LNCaP clone FGC (cell line): ENCODE measurements at regions not wholly inside any gene's neighbourhood (a gene's known extent, or its start where the extent isn't known, plus 50 kb on each side); places are given as distances from the start of the nearest gene placed in this dataset.

ENCODE experiments used
- DNase-seq: peaks from one replicate; pipeline ENCODE4 v3.0.0-alpha.2; 2011; ENCODE audit warnings: low read depth
- H3K4me3 ChIP-seq: 2 replicates; pipeline ENCODE4 v1.5.1; 2011; ENCODE audit warnings: mild to moderate bottlenecking, low read depth, low read length, control low read depth
- CTCF ChIP-seq: IDR thresholded peaks from 2 replicates; pipeline ENCODE4 v1.5.1; 2012; ENCODE audit warnings: mild to moderate bottlenecking; ENCODE audit not compliant: control insufficient read depth, insufficient read depth; ENCODE audit errors: extremely low read depth

GRCh38 chr1:82775406-82776000 is 974.8 kb downstream of the ADGRL2 start:
- no peak overlapping the region for H3K4me3 ChIP-seq
- DNase-seq, result no peak
- peak; percentile 74 for TF ChIP-seq CTCF

GRCh38 chr1:82762829-82763532 is 962.2 kb downstream of the ADGRL2 start:
- H3K4me3 ChIP-seq, result no peak overlapping the region
- TF ChIP-seq CTCF, result no peak
- DNase-seq, result no peak

- H3K4me3 ChIP-seq, result no peak overlapping the region
- no peak for DNase-seq
- peak; percentile 56 for TF ChIP-seq CTCF
Measured at GRCh38 chr1:82759035-82759434, 958.3 kb downstream of the ADGRL2 start.

GRCh38 chr1:82755671-82756070 is 954.9 kb downstream of the ADGRL2 start:
- TF ChIP-seq CTCF, result no peak
- no peak for DNase-seq

GRCh38 chr1:82755191-82755590 is 954.5 kb downstream of the ADGRL2 start:
- DNase-seq, result no peak
- TF ChIP-seq CTCF, result no peak
- H3K4me3 ChIP-seq, result no peak overlapping the region

More at GRCh38 chr1:82755671-82756070, 954.9 kb downstream of the ADGRL2 start:
- H3K4me3 ChIP-seq, result no peak overlapping the region

- H3K4me3 ChIP-seq, result no peak overlapping the region
- DNase-seq, result no peak
- no peak for TF ChIP-seq CTCF
Measured at GRCh38 chr1:82752046-82752445, 951.3 kb downstream of the ADGRL2 start.
